KMS-11 (cell line): ENCODE measurements at regions not wholly inside any gene's neighbourhood (a gene's known extent, or its start where the extent isn't known, plus 50 kb on each side); places are given as distances from the start of the nearest gene placed in this dataset.

Experiments
- H2AFZ ChIP-seq: fragments of 200-600 bp; sonication (generic); 2 replicates; pipeline ENCODE4 v1.6.1; 2016; ENCODE audit warnings: antibody characterized with exemption, mixed run types, low read depth
- H3K27ac ChIP-seq: fragments of 200-600 bp; sonication (generic); 2 replicates; pipeline ENCODE4 v1.6.1; 2016; ENCODE audit warnings: mild to moderate bottlenecking, mixed run types
- H3K27me3 ChIP-seq: fragments of 200-600 bp; sonication (generic); 2 replicates; pipeline ENCODE4 v1.6.1; 2017; ENCODE audit warnings: mild to moderate bottlenecking, low read depth, mixed run types, moderate library complexity; ENCODE audit not compliant: insufficient read depth
- H3K36me3 ChIP-seq: fragments of 200-600 bp; sonication (generic); 2 replicates; pipeline ENCODE4 v1.6.1; 2017; ENCODE audit warnings: mild to moderate bottlenecking, mixed run types; ENCODE audit not compliant: insufficient read depth
- H3K4me1 ChIP-seq: fragments of 200-600 bp; sonication (generic); 2 replicates; pipeline ENCODE4 v1.6.1; 2016; ENCODE audit warnings: mild to moderate bottlenecking, low read depth, mixed run types; ENCODE audit not compliant: poor library complexity, severe bottlenecking
- H3K4me2 ChIP-seq: fragments of 200-600 bp; sonication (generic); 2 replicates; pipeline ENCODE4 v1.7.0; 2016; ENCODE audit warnings: mild to moderate bottlenecking, mixed run types
- H3K4me3 ChIP-seq: fragments of 200-600 bp; sonication (generic); IDR thresholded peaks from 2 replicates; pipeline ENCODE4 v1.6.1; 2017; ENCODE audit warnings: low read depth, low read length, mixed read lengths; ENCODE audit not compliant: insufficient read depth
- H3K79me2 ChIP-seq: fragments of 200-600 bp; sonication (generic); 2 replicates; pipeline ENCODE4 v1.6.1; 2016; ENCODE audit warnings: low read depth, mixed run types; ENCODE audit not compliant: insufficient read depth
- H3K9ac ChIP-seq: fragments of 200-600 bp; sonication (generic); 2 replicates; pipeline ENCODE4 v1.6.1; 2016; ENCODE audit warnings: mild to moderate bottlenecking, mixed run types
- H4K20me1 ChIP-seq: fragments of 200-600 bp; sonication (generic); 2 replicates; pipeline ENCODE4 v1.6.1; 2016; ENCODE audit warnings: mild to moderate bottlenecking, mixed run types; ENCODE audit not compliant: insufficient read depth
- TF ChIP-seq, protein P1 (sequence below): fragments of 200-600 bp; sonication (generic); conservative IDR thresholded peaks from 2 replicates; pipeline ENCODE4 v1.6.1; 2017; ENCODE audit warnings: low read depth, mild to moderate bottlenecking, antibody characterized with exemption, low read length, moderate library complexity, mixed read lengths

DNA sequence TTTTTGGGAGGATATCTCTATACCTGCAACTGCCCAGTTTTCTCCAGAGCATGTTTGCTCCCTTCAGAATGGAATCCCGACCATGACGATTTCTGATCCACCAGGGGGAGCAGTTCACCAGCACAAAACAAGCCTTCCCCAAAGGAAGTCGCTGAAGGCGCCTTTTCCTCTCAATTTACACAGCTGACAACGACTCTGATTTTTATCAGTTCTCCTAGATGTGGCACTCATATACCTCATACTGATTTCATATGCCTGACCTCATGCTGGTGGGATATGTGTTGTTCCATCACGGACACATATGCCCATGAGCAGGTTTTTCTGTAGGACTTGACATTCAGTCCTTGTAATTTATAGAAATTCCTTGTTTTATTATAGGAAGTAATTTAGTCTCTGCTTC, 1028.2 kb downstream of the MCTP2 start:
- H4K20me1 ChIP-seq: no peaks in the 10 kb centered on the region
- H3K27ac ChIP-seq: no peak overlapping the region
- H3K9ac ChIP-seq: no peak overlapping the region
- peak overlapping the region; percentile 11; the same call in 1 of the 2 replicates for H3K4me2 ChIP-seq
- TF ChIP-seq, protein P1, sequence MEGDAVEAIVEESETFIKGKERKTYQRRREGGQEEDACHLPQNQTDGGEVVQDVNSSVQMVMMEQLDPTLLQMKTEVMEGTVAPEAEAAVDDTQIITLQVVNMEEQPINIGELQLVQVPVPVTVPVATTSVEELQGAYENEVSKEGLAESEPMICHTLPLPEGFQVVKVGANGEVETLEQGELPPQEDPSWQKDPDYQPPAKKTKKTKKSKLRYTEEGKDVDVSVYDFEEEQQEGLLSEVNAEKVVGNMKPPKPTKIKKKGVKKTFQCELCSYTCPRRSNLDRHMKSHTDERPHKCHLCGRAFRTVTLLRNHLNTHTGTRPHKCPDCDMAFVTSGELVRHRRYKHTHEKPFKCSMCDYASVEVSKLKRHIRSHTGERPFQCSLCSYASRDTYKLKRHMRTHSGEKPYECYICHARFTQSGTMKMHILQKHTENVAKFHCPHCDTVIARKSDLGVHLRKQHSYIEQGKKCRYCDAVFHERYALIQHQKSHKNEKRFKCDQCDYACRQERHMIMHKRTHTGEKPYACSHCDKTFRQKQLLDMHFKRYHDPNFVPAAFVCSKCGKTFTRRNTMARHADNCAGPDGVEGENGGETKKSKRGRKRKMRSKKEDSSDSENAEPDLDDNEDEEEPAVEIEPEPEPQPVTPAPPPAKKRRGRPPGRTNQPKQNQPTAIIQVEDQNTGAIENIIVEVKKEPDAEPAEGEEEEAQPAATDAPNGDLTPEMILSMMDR: peak; percentile 88
- H3K27me3 ChIP-seq: no peaks in the 10 kb centered on the region
- no peaks in the 10 kb centered on the region for H3K36me3 ChIP-seq
- peak overlapping the region; percentile 20; the same call in 1 of the 2 replicates for H2AFZ ChIP-seq
- no peaks in the 10 kb centered on the region for H3K79me2 ChIP-seq
- peaks cover 34% of the 10 kb centered on the region for H3K4me1 ChIP-seq
- no peak overlapping the region for H3K4me3 ChIP-seq

GRCh38 chr15:95259965-95260364, 1028.6 kb downstream of the MCTP2 start:
- no peaks in the 10 kb centered on the region for H3K27me3 ChIP-seq
- H3K4me1 ChIP-seq: peaks cover 38% of the 10 kb centered on the region
- H3K4me2 ChIP-seq: peak overlapping the region; percentile 11; the same call in 1 of the 2 replicates
- no peak overlapping the region for H3K27ac ChIP-seq
- H3K9ac ChIP-seq: no peak overlapping the region
- no peaks in the 10 kb centered on the region for H4K20me1 ChIP-seq
- H3K4me3 ChIP-seq: no peak overlapping the region
- TF ChIP-seq, protein P1: no peak
- H2AFZ ChIP-seq: peak overlapping the region; percentile 20; the same call in 1 of the 2 replicates
- no peaks in the 10 kb centered on the region for H3K36me3 ChIP-seq
- no peaks in the 10 kb centered on the region for H3K79me2 ChIP-seq

GRCh38 chr15:95260856-95261255, 1029.5 kb downstream of the MCTP2 start:
- Histone ChIP-seq H3K4me3 (no peak overlapping the region), H4K20me1 (no peaks in the 10 kb centered on the region), H3K27ac (no peak overlapping the region), H3K27me3 (no peaks in the 10 kb centered on the region), H3K79me2 (no peaks in the 10 kb centered on the region), H3K4me2 (no peak overlapping the region), H3K36me3 (no peaks in the 10 kb centered on the region), H2AFZ (no peak overlapping the region), H3K4me1 (peaks cover 47% of the 10 kb centered on the region), H3K9ac (no peak overlapping the region)
- TF ChIP-seq, protein P1: no peak

- Histone ChIP-seq H3K27me3 (no peaks in the 10 kb centered on the region), H3K36me3 (no peaks in the 10 kb centered on the region), H3K4me3 (no peak overlapping the region), H3K4me1 (peaks cover 54% of the 10 kb centered on the region), H2AFZ (no peak overlapping the region), H3K9ac (no peak overlapping the region), H4K20me1 (no peaks in the 10 kb centered on the region), H3K79me2 (no peaks in the 10 kb centered on the region), H3K27ac (no peak overlapping the region), H3K4me2 (no peak overlapping the region)
- TF ChIP-seq, protein P1: no peak
These were observed 1030.2 kb downstream of the MCTP2 start for GRCh38 chr15:95261546-95261945.
